Mammary epithelial cell (primary cell): ENCODE measurements at regions not wholly inside any gene's neighbourhood (a gene's known extent, or its start where the extent isn't known, plus 50 kb on each side); places are given as distances from the start of the nearest gene placed in this dataset.
"Not testable (repeated sequence)": the region's sequence is repeated elsewhere in the genome, so short reads cannot be mapped to it uniquely, and the experiment has no call there.

Experiments
- CTCF ChIP-seq, 2 donors: IDR thresholded peaks in 1 of 2; conservative IDR thresholded peaks in 1 of 2; 2 replicates each; pipeline ENCODE4 v1.5.1; 2011 to 2012; ENCODE audit warnings: inconsistent platforms in 2 of 2, low read length in 2 of 2, mild to moderate bottlenecking in 2 of 2, control low read depth in 1 of 2, low read depth in 1 of 2; ENCODE audit not compliant: insufficient read depth in 1 of 2; ENCODE audit errors: extremely low read depth in 1 of 2
- EZH2 ChIP-seq: IDR thresholded peaks from 2 replicates; pipeline ENCODE4 v1.6.1; 2012; ENCODE audit warnings: low read length, inconsistent platforms, borderline replicate concordance

GRCh38 chr15:31624115-31624514 lies 297.5 kb downstream of the KLF13 start:
- not testable (repeated sequence) for TF ChIP-seq EZH2; CTCF (conservative IDR thresholded peaks at IDR 0.05 in 1 of 2, IDR thresholded peaks at IDR 0.05 in 1 of 2; ENCODE audit: extremely low read depth in 1 of 2, insufficient read depth in 1 of 2, low read depth in 1 of 2, low read length in 2 of 2)
